ENCODE measurements at regions not wholly inside any gene's neighbourhood (a gene's known extent, or its start where the extent isn't known, plus 50 kb on each side); places are given as distances from the start of the nearest gene placed in this dataset.

DNA sequence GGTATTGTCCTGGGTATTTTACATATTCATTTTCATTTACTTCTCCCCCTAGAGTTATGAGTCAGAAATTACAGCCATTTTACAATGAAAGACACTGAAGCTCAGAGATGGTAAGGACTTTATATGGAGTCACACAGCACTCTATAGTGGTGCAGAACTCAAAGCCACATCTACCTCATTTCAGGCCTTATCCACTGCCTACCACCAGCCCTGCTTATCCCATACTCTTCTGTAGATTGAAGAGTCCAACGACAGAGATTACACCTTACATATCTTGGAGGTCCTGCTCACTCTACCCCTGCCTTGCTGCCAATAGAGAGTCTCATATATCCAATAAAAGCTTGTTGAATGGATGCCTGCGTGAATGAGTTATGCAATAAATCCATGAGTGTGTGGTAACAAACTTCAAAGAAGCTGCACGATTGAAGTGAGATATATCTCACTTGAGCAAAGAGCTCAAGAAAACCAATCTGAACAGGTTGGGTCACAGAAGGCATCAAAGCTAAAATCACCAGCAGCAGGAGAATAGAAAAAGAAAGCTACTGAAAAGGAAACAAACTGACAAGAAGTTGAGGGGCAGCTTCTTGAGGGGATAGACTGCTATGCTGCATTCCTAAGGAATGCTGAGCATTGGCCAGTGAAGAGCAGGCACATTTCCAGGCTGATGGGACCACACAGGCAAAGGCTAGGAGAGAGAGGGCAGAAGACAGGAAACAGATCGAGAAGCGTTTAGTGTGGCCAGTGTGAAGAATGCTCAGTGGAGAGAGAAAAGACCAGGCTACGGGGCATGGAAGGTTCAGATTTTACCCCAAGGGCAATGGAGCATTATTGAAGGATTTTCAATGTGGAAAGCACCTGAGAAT, 585.6 kb downstream of the DHX35 start:
- H3K27me3 ChIP-seq (ENCODE audit: low read depth, low read length) = no peaks in the 10 kb centered on the region
- H3K36me3 ChIP-seq (replicated peaks; ENCODE audit: low read depth, low read length) = no peaks in the 10 kb centered on the region
- H3K79me2 ChIP-seq (ENCODE audit: low read length) = no peaks in the 10 kb centered on the region
- no peak overlapping the region for H3K4me3 ChIP-seq (ENCODE audit: low read length)
- H3K9ac ChIP-seq (ENCODE audit: low read length) = no peak overlapping the region
- no peaks in the 10 kb centered on the region for H3K4me1 ChIP-seq (ENCODE audit: low read length)
- no peak overlapping the region for H2AFZ ChIP-seq (ENCODE audit: low read depth, low read length)
- TF ChIP-seq, protein P1, sequence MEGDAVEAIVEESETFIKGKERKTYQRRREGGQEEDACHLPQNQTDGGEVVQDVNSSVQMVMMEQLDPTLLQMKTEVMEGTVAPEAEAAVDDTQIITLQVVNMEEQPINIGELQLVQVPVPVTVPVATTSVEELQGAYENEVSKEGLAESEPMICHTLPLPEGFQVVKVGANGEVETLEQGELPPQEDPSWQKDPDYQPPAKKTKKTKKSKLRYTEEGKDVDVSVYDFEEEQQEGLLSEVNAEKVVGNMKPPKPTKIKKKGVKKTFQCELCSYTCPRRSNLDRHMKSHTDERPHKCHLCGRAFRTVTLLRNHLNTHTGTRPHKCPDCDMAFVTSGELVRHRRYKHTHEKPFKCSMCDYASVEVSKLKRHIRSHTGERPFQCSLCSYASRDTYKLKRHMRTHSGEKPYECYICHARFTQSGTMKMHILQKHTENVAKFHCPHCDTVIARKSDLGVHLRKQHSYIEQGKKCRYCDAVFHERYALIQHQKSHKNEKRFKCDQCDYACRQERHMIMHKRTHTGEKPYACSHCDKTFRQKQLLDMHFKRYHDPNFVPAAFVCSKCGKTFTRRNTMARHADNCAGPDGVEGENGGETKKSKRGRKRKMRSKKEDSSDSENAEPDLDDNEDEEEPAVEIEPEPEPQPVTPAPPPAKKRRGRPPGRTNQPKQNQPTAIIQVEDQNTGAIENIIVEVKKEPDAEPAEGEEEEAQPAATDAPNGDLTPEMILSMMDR (IDR thresholded peaks at IDR 0.05; ENCODE audit: low read depth, low read length) = peak; percentile 28; the same call in 1 of the 2 replicates
- TF ChIP-seq EZH2phosphoT487 (IDR thresholded peaks at IDR 0.05; ENCODE audit: low read depth) = no peak
- H3K27ac ChIP-seq (ENCODE audit: low read length) = no peak overlapping the region
- H3K4me2 ChIP-seq (ENCODE audit: low read length) = no peak overlapping the region
- no peaks in the 10 kb centered on the region for H3K9me3 ChIP-seq (ENCODE audit: insufficient read depth, low read length)
- H4K20me1 ChIP-seq (ENCODE audit: insufficient read depth, low read length) = no peaks in the 10 kb centered on the region

DNA sequence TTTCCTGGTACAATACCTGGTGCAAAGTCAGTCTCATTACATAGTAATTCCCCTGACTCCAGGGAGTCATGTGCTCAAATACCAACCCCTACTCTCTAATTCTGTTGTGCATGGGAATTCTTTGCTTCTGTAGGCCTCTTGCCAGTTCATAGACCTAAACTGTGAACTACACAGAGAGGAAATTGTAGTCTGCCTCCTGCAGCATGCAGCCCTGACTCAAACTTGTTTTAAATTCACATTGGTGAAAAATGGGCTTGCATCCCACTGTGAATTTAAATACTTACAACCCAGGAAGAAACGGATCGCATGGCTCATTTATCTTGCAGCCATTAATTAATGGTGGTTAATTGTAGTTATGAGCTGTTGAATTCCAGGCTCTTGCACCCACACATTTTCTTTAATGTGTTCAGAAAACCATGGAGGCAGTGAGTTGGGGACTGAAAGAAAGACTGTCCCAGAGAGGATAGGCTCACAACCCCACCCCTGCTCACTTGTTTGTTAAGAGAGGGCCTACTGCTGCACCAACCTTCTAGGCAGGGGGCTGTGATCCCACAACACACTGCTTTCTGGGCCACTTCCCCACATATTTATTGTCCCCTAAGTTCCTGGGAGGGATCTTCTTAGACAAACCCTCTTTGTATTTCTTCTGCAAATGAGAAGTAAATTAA, 579.1 kb downstream of the DHX35 start:
- TF ChIP-seq, protein P1 (IDR thresholded peaks at IDR 0.05; ENCODE audit: low read depth, low read length) = no peak
- no peak for TF ChIP-seq EZH2phosphoT487 (IDR thresholded peaks at IDR 0.05; ENCODE audit: low read depth)
- Histone ChIP-seq H3K4me1 (ENCODE audit: low read length) (peaks cover 25% of the 10 kb centered on the region), H3K79me2 (ENCODE audit: low read length) (no peaks in the 10 kb centered on the region), H3K4me2 (ENCODE audit: low read length) (no peak overlapping the region), H3K27ac (ENCODE audit: low read length) (no peak overlapping the region), H3K9ac (ENCODE audit: low read length) (no peak overlapping the region), H3K27me3 (ENCODE audit: low read depth, low read length) (no peaks in the 10 kb centered on the region), H3K9me3 (ENCODE audit: insufficient read depth, low read length) (no peaks in the 10 kb centered on the region), H3K4me3 (ENCODE audit: low read length) (no peak overlapping the region), H2AFZ (ENCODE audit: low read depth, low read length) (no peak overlapping the region), H4K20me1 (ENCODE audit: insufficient read depth, low read length) (no peaks in the 10 kb centered on the region), H3K36me3 (replicated peaks; ENCODE audit: low read depth, low read length) (no peaks in the 10 kb centered on the region)

DNA sequence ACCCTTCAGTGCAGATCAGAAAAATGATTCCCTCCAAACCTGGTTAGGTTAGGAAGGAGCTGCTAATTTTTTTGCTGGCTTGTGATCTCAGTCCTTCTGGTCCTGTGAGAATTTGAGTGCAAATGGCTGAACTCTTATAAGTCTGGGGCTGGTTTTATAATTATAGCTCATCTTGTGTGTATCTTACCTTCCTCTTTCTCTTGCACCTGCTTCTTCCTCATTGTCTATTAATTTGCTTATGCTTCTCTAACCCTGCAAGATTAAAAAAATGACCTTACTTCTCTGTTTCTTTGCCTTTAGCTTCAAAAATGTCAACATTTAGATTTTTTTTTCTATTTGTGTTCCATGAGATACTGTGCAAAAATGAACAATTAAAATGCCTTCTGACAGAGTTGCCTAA, 576.2 kb downstream of the DHX35 start:
- Histone ChIP-seq H3K4me2 (ENCODE audit: low read length) (peak overlapping the region; percentile 45), H2AFZ (ENCODE audit: low read depth, low read length) (peak overlapping the region; percentile 27), H3K79me2 (ENCODE audit: low read length) (no peaks in the 10 kb centered on the region), H3K27ac (ENCODE audit: low read length) (peak overlapping the region; percentile 60), H4K20me1 (ENCODE audit: insufficient read depth, low read length) (no peaks in the 10 kb centered on the region), H3K4me1 (ENCODE audit: low read length) (peaks cover 25% of the 10 kb centered on the region), H3K27me3 (ENCODE audit: low read depth, low read length) (no peaks in the 10 kb centered on the region), H3K9me3 (ENCODE audit: insufficient read depth, low read length) (0 out of 2 replicates have a peak, but pooled peaks cover 5% of the 10 kb centered on the region), H3K9ac (ENCODE audit: low read length) (peak overlapping the region; percentile 8), H3K4me3 (ENCODE audit: low read length) (no peak overlapping the region), H3K36me3 (replicated peaks; ENCODE audit: low read depth, low read length) (no peaks in the 10 kb centered on the region)
- TF ChIP-seq, protein P1 (IDR thresholded peaks at IDR 0.05; ENCODE audit: low read depth, low read length) = no peak
- TF ChIP-seq EZH2phosphoT487 (IDR thresholded peaks at IDR 0.05; ENCODE audit: low read depth) = no peak

DNA sequence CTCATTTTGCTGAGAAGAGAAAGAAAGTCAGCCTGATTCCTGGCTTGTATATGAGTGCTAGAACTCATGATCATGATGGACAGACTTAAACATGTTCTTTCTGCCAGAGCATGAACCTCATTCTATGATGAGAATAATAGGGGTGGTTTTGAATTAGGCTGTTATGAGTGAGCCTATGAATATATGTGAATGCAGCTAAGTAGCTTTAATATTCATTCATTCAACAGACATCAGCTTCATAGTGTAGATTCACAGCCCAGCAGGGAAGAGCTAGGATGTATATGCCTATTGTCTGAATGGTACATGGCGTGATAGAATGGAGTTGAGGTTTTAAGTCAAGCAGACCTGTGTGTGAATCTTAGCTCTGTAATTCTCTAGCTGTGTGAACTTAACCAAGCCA, 573.2 kb downstream of the DHX35 start:
- Histone ChIP-seq H3K9ac (ENCODE audit: low read length) (no peak overlapping the region), H2AFZ (ENCODE audit: low read depth, low read length) (no peak overlapping the region), H3K27ac (ENCODE audit: low read length) (no peak overlapping the region), H3K79me2 (ENCODE audit: low read length) (no peaks in the 10 kb centered on the region), H4K20me1 (ENCODE audit: insufficient read depth, low read length) (no peaks in the 10 kb centered on the region), H3K4me3 (ENCODE audit: low read length) (no peak overlapping the region), H3K27me3 (ENCODE audit: low read depth, low read length) (no peaks in the 10 kb centered on the region), H3K4me1 (ENCODE audit: low read length) (peaks cover 25% of the 10 kb centered on the region), H3K4me2 (ENCODE audit: low read length) (no peak overlapping the region), H3K9me3 (ENCODE audit: insufficient read depth, low read length) (0 out of 2 replicates have a peak, but pooled peaks cover 5% of the 10 kb centered on the region), H3K36me3 (replicated peaks; ENCODE audit: low read depth, low read length) (no peaks in the 10 kb centered on the region)
- no peak for TF ChIP-seq EZH2phosphoT487 (IDR thresholded peaks at IDR 0.05; ENCODE audit: low read depth)
- TF ChIP-seq, protein P1 (IDR thresholded peaks at IDR 0.05; ENCODE audit: low read depth, low read length) = no peak
